GM23338 (cell line): ENCODE measurements at regions not wholly inside any gene's neighbourhood (a gene's known extent, or its start where the extent isn't known, plus 50 kb on each side); places are given as distances from the start of the nearest gene placed in this dataset.

Source experiments
- ATAC-seq: fragments of 200-7000 bp; cut with Tn5 transposase; 3 replicates; pipeline ENCODE4 v1.9.1; 2020
- DNase-seq: peaks from one replicate; pipeline ENCODE4 v3.0.0-alpha.2; 2015; ENCODE audit warnings: low spot score
- H2AFZ ChIP-seq: fragments of 200-600 bp; sonication (generic); 2 replicates; pipeline ENCODE4 v1.8.0; 2016; ENCODE audit warnings: antibody characterized with exemption, mild to moderate bottlenecking, moderate library complexity
- H3F3A ChIP-seq: fragments of 200-600 bp; sonication (generic); replicated peaks from 2 replicates; pipeline ENCODE4 v1.8.0; 2017; ENCODE audit warnings: antibody characterized with exemption, mixed run types, low read depth
- H3K27ac ChIP-seq: fragments of 200-600 bp; sonication (generic); 2 replicates; pipeline ENCODE4 v1.6.1; 2016; ENCODE audit warnings: low read depth
- H3K27me3 ChIP-seq: fragments of 200-600 bp; sonication (generic); 2 replicates; pipeline ENCODE4 v1.8.0; 2016; ENCODE audit warnings: mild to moderate bottlenecking, mixed run types, moderate library complexity; ENCODE audit not compliant: insufficient read depth
- H3K36me3 ChIP-seq: fragments of 200-600 bp; sonication (generic); 2 replicates; pipeline ENCODE4 v1.8.0; 2016; ENCODE audit warnings: mild to moderate bottlenecking; ENCODE audit not compliant: insufficient read depth
- H3K4me1 ChIP-seq: fragments of 200-600 bp; sonication (generic); 2 replicates; pipeline ENCODE4 v1.8.0; 2016; ENCODE audit warnings: mild to moderate bottlenecking, moderate library complexity; ENCODE audit not compliant: insufficient read depth
- H3K4me2 ChIP-seq: fragments of 200-600 bp; sonication (generic); 2 replicates; pipeline ENCODE4 v1.7.1; 2017; ENCODE audit warnings: mixed run types
- H3K4me3 ChIP-seq: fragments of 200-600 bp; sonication (generic); 2 replicates; pipeline ENCODE4 v1.6.1; 2016; ENCODE audit warnings: mixed run types
- H3K79me2 ChIP-seq: fragments of 200-600 bp; sonication (generic); replicated peaks from 2 replicates; pipeline ENCODE4 v1.8.0; 2017; ENCODE audit warnings: mild to moderate bottlenecking; ENCODE audit not compliant: insufficient read depth
- H3K9me2 ChIP-seq: fragments of 200-600 bp; sonication (generic); 2 replicates; pipeline ENCODE4 v1.8.0; 2017; ENCODE audit not compliant: insufficient read depth
- H4K20me1 ChIP-seq: fragments of 200-600 bp; sonication (generic); replicated peaks from 2 replicates; pipeline ENCODE4 v1.8.0; 2017; ENCODE audit warnings: mild to moderate bottlenecking; ENCODE audit not compliant: insufficient read depth
- H3K27ac Mint-ChIP-seq: 2 replicates; pipeline ENCODE4 v1.8.0; 2020; ENCODE audit warnings: inconsistent platforms, mild to moderate bottlenecking, moderate library complexity, mixed read lengths
- H3K27me3 Mint-ChIP-seq: 3 replicates; pipeline ENCODE4 v1.8.0; 2022; ENCODE audit warnings: low read depth, mild to moderate bottlenecking, moderate library complexity, mixed read lengths, inconsistent platforms; ENCODE audit not compliant: insufficient read depth, poor library complexity
- H3K36me3 Mint-ChIP-seq: 3 replicates; pipeline ENCODE4 v1.8.0; 2021; ENCODE audit warnings: low read depth, mild to moderate bottlenecking, inconsistent platforms, moderate library complexity, mixed read lengths
- H3K4me1 Mint-ChIP-seq: 3 replicates; pipeline ENCODE4 v1.8.0; 2020; ENCODE audit warnings: mild to moderate bottlenecking, inconsistent platforms, mixed read lengths
- H3K4me3 Mint-ChIP-seq: 3 replicates; pipeline ENCODE4 v1.8.0; 2021; ENCODE audit warnings: moderate library complexity, mild to moderate bottlenecking, inconsistent platforms, mixed read lengths
- H3K9me3 Mint-ChIP-seq: 3 replicates; pipeline ENCODE4 v1.8.0; 2020; ENCODE audit warnings: moderate library complexity, mild to moderate bottlenecking, inconsistent platforms, mixed read lengths
- EZH2phosphoT487 ChIP-seq: fragments of 200-600 bp; sonication (generic); IDR thresholded peaks from one replicate; pipeline ENCODE4 v1.8.1; 2018; ENCODE audit warnings: antibody characterized with exemption; ENCODE audit not compliant: unreplicated experiment
- JUNB ChIP-seq: IDR thresholded peaks from one replicate; pipeline ENCODE4 v1.6.1; 2016; ENCODE audit warnings: antibody characterized with exemption; ENCODE audit not compliant: unreplicated experiment
- NANOG ChIP-seq: IDR thresholded peaks from 2 replicates; pipeline ENCODE4 v1.6.1; 2016; ENCODE audit warnings: antibody characterized with exemption, borderline replicate concordance
- ZNF114 ChIP-seq: fragments of 250-450 bp; sonication (Bioruptor Pico); IDR thresholded peaks from 2 replicates; pipeline ENCODE4 v1.5.0; 2020; ENCODE audit warnings: mild to moderate bottlenecking, moderate library complexity
- ZNF331 ChIP-seq: fragments of 250-450 bp; sonication (Bioruptor Pico); IDR thresholded peaks from 2 replicates; pipeline ENCODE4 v1.5.0; 2020; ENCODE audit warnings: low read depth, mild to moderate bottlenecking, moderate library complexity

DNA sequence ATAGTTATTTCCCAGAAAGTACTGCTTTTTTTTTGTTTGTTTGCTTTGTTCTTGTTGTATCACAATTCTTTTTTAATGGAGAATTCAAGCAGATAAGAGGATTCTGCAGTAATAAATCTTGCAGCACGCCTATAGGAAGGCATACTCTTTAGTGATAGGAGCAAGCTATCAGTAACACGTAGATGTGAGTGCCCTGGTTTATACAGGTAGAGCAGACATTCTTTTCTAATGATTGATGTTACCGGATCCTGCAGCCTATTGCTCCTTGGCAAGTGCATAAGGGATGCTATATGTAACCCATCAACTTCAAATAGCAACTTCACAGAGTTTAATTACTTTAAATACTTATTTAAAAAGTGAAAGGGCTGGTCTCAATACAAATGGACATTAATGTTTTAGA is 834.2 kb upstream of the GCFC2 start:
- peak; percentile 88 for TF ChIP-seq NANOG
- no peak for TF ChIP-seq ZNF114 (CRISPR knock-in tag)
- Mint-ChIP-seq H3K4me1 (peaks cover 9% of the 10 kb centered on the region; the same call in 2 of the 3 replicates), H3K36me3 (no peaks in the 10 kb centered on the region), H3K27me3 (no peaks in the 10 kb centered on the region), H3K27ac (no peak overlapping the region), H3K9me3 (no peaks in the 10 kb centered on the region), H3K4me3 (no peak overlapping the region)
- Histone ChIP-seq H3K36me3 (no peaks in the 10 kb centered on the region), H3K4me1 (peaks cover 23% of the 10 kb centered on the region), H4K20me1 (no peaks in the 10 kb centered on the region), H3K4me2 (peak overlapping the region; percentile 24), H3K27me3 (no peaks in the 10 kb centered on the region), H3F3A (no peaks in the 10 kb centered on the region), H2AFZ (no peak overlapping the region), H3K79me2 (no peaks in the 10 kb centered on the region), H3K9me2 (0 out of 2 replicates have a peak, but pooled peaks cover 2% of the 10 kb centered on the region), H3K27ac (no peak overlapping the region), H3K4me3 (no peak overlapping the region)
- DNase-seq (peak; percentile 27), ATAC-seq (peak; percentile 62)

- peaks cover 12% of the 10 kb centered on the region; the same call in 2 of the 3 replicates for H3K36me3 Mint-ChIP-seq
- Histone ChIP-seq H4K20me1 (no peaks in the 10 kb centered on the region), H3K36me3 (no peaks in the 10 kb centered on the region), H3F3A (no peaks in the 10 kb centered on the region), H2AFZ (no peak overlapping the region), H3K27ac (no peak overlapping the region), H3K27me3 (no peaks in the 10 kb centered on the region), H3K9me2 (no peaks in the 10 kb centered on the region), H3K4me2 (no peak overlapping the region), H3K4me1 (peaks cover 8% of the 10 kb centered on the region), H3K79me2 (no peaks in the 10 kb centered on the region), H3K4me3 (no peak overlapping the region)
- no peak for ATAC-seq
- TF ChIP-seq ZNF331 (CRISPR knock-in tag), result no peak
- TF ChIP-seq EZH2phosphoT487, result no peak
- TF ChIP-seq JUNB, result no peak
- TF ChIP-seq ZNF114 (CRISPR knock-in tag), result no peak
- H3K9me3 Mint-ChIP-seq, result peaks cover 15% of the 10 kb centered on the region
- DNase-seq, result no peak
- no peaks in the 10 kb centered on the region for H3K27me3 Mint-ChIP-seq
- H3K27ac Mint-ChIP-seq, result no peak overlapping the region
- H3K4me1 Mint-ChIP-seq, result peaks cover 7% of the 10 kb centered on the region; the same call in 2 of the 3 replicates
- no peak overlapping the region for H3K4me3 Mint-ChIP-seq
These were observed 806.8 kb upstream of the GCFC2 start for GRCh38 chr2:76517574-76517909.

DNA sequence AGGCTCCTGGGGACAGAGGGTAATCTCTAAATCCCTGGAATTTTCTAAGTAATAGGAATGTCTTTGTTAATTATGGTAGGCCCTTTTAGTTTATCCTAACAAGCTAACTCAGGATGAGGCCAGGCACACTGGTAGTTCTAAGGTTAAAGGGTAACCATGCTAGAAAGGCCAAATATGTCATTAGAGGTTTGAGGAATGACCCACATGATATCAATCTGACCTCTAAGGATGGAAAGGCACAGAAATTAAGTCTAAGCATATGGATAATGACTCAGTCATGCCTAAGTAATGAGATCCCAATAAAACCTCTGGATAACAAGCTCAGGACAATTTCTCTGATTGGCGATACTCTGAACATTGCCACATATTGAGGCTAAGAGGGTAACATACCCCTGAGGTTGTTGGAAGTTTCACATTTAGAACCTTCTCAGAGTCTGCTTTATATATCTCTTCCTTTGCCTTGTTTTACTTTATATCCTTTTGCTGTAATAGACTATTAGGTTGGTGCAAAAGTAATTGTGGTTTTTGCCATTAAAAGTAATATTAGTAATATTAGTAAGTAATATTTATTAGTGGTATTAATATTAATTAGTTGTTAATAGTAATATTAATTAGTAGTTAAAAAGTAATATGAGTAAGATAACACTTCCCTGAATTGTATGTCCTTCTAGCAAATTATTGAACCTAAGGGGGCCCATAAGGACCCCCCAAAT is 806.3 kb upstream of the GCFC2 start:
- Mint-ChIP-seq H3K9me3 (peaks cover 15% of the 10 kb centered on the region), H3K27me3 (no peaks in the 10 kb centered on the region), H3K27ac (no peak overlapping the region), H3K4me1 (peaks cover 11% of the 10 kb centered on the region; the same call in 2 of the 3 replicates), H3K4me3 (no peak overlapping the region), H3K36me3 (peaks cover 12% of the 10 kb centered on the region; the same call in 2 of the 3 replicates)
- H3K27me3 ChIP-seq, result no peaks in the 10 kb centered on the region
- no peaks in the 10 kb centered on the region for H3K79me2 ChIP-seq
- no peaks in the 10 kb centered on the region for H4K20me1 ChIP-seq
- TF ChIP-seq JUNB, result no peak
- H3F3A ChIP-seq, result no peaks in the 10 kb centered on the region
- H3K9me2 ChIP-seq, result no peaks in the 10 kb centered on the region
- no peak overlapping the region for H3K4me2 ChIP-seq
- peaks cover 13% of the 10 kb centered on the region for H3K4me1 ChIP-seq
- ATAC-seq (no peak), DNase-seq (no peak)
- H2AFZ ChIP-seq, result no peak overlapping the region
- H3K27ac ChIP-seq, result no peak overlapping the region
- no peaks in the 10 kb centered on the region for H3K36me3 ChIP-seq
- H3K4me3 ChIP-seq, result no peak overlapping the region
